WERI-Rb-1 (cell line): ENCODE measurements at regions not wholly inside any gene's neighbourhood (a gene's known extent, or its start where the extent isn't known, plus 50 kb on each side); places are given as distances from the start of the nearest gene placed in this dataset.

Experiments used
- DNase-seq: peaks from one replicate; pipeline ENCODE4 v3.0.0-alpha.2; 2020
- H3K27ac ChIP-seq: fragments of 250-450 bp; sonication (Bioruptor Pico); 2 replicates; pipeline ENCODE4 v1.5.1; 2020; ENCODE audit warnings: mild to moderate bottlenecking, moderate library complexity
- H3K27me3 ChIP-seq: fragments of 250-450 bp; sonication (Bioruptor Pico); 2 replicates; pipeline ENCODE4 v1.5.1; 2021; ENCODE audit warnings: mild to moderate bottlenecking, low read depth, moderate library complexity; ENCODE audit not compliant: insufficient read depth, severe bottlenecking
- H3K36me3 ChIP-seq: fragments of 250-450 bp; sonication (Bioruptor Pico); 2 replicates; pipeline ENCODE4 v1.5.1; 2020; ENCODE audit warnings: mild to moderate bottlenecking, moderate library complexity
- H3K4me3 ChIP-seq: 2 replicates; pipeline ENCODE4 v1.5.1; 2011; ENCODE audit warnings: low read depth, mild to moderate bottlenecking, control low read depth, low read length
- H3K9me3 ChIP-seq: fragments of 250-450 bp; sonication (Bioruptor Pico); 2 replicates; pipeline ENCODE4 v1.5.1; 2021; ENCODE audit warnings: mild to moderate bottlenecking, moderate library complexity; ENCODE audit not compliant: severe bottlenecking
- CTCF ChIP-seq: IDR thresholded peaks from 2 replicates; pipeline ENCODE4 v1.5.1; 2011; ENCODE audit warnings: low read depth, mild to moderate bottlenecking, control low read depth, inconsistent platforms, low read length

- H3K27me3 ChIP-seq, result no peaks in the 10 kb centered on the region
- H3K27ac ChIP-seq, result no peak overlapping the region
- TF ChIP-seq CTCF, result no peak
- no peaks in the 10 kb centered on the region for H3K36me3 ChIP-seq
- DNase-seq, result no peak
- no peak overlapping the region for H3K4me3 ChIP-seq
- H3K9me3 ChIP-seq, result no peaks in the 10 kb centered on the region
These were observed 185.8 kb downstream of the BRD1 start for GRCh38 chr22:49641770-49642313.

GRCh38 chr22:49640366-49641095 is 187.1 kb downstream of the BRD1 start:
- H3K4me3 ChIP-seq, result no peak overlapping the region

GRCh38 chr22:49639956-49640355 is 187.7 kb downstream of the BRD1 start:
- no peaks in the 10 kb centered on the region for H3K9me3 ChIP-seq
- no peaks in the 10 kb centered on the region for H3K27me3 ChIP-seq

More at GRCh38 chr22:49640366-49641095, 187.1 kb downstream of the BRD1 start:
- Histone ChIP-seq H3K9me3 (no peaks in the 10 kb centered on the region), H3K36me3 (no peaks in the 10 kb centered on the region), H3K27me3 (no peaks in the 10 kb centered on the region), H3K27ac (no peak overlapping the region)
- TF ChIP-seq CTCF, result no peak
- DNase-seq, result no peak

GRCh38 chr22:49638788-49639187 is 188.9 kb downstream of the BRD1 start:
- Histone ChIP-seq H3K4me3 (no peak overlapping the region), H3K27me3 (no peaks in the 10 kb centered on the region), H3K27ac (no peak overlapping the region), H3K36me3 (no peaks in the 10 kb centered on the region), H3K9me3 (no peaks in the 10 kb centered on the region)
- no peak for DNase-seq
- TF ChIP-seq CTCF, result no peak

More at GRCh38 chr22:49639956-49640355, 187.7 kb downstream of the BRD1 start:
- no peak for DNase-seq
- H3K4me3 ChIP-seq, result no peak overlapping the region
- H3K27ac ChIP-seq, result no peak overlapping the region
- no peaks in the 10 kb centered on the region for H3K36me3 ChIP-seq
- no peak for TF ChIP-seq CTCF

GRCh38 chr22:49638001-49638400 is 189.7 kb downstream of the BRD1 start:
- DNase-seq, result no peak
- Histone ChIP-seq H3K36me3 (no peaks in the 10 kb centered on the region), H3K9me3 (no peaks in the 10 kb centered on the region), H3K4me3 (no peak overlapping the region), H3K27ac (no peak overlapping the region), H3K27me3 (no peaks in the 10 kb centered on the region)
- no peak for TF ChIP-seq CTCF
